Naive thymus-derived CD8-positive, alpha-beta T cell (primary cell): ENCODE measurements at regions not wholly inside any gene's neighbourhood (a gene's known extent, or its start where the extent isn't known, plus 50 kb on each side); places are given as distances from the start of the nearest gene placed in this dataset.

Source experiments
- ATAC-seq, 2 donors: fragments of 150-1000 bp; cut with Tn5 transposase in 1 of 2; sonication (Bioruptor Pico), chemical (Tn5 transposase) in 1 of 2; 1 replicate in 1 of 2; 2 replicates in 1 of 2; pipeline ENCODE4 v1.10.0; 2021; ENCODE audit warnings: mild to moderate bottlenecking in 2 of 2, moderate library complexity in 2 of 2
- POLR2A ChIA-PET: fragments of 350-600 bp; sonication (Branson Sonifier 250); formaldehyde crosslinking; loops from one replicate; lab custom pipeline; 2021; ENCODE audit warnings: antibody characterized with exemption; lab: Charles Lee
- DNase-seq, 10 donors: peaks; one replicate each; pipeline versions ENCODE4 v3.0.0 to v3.0.0-alpha.2; 2020 to 2022
- H3K27ac Mint-ChIP-seq, 10 donors: one replicate each; pipeline ENCODE4 v1.8.0; 2020 to 2022; ENCODE audit warnings: mild to moderate bottlenecking in 10 of 10, mixed read lengths in 10 of 10, moderate library complexity in 4 of 10, inconsistent platforms in 1 of 10
- H3K27me3 Mint-ChIP-seq, 5 donors: one replicate each; pipeline ENCODE4 v1.8.0; 2021 to 2022; ENCODE audit warnings: mixed read lengths in 5 of 5
- H3K36me3 Mint-ChIP-seq, 3 donors: one replicate each; pipeline ENCODE4 v1.8.0; 2020 to 2022; ENCODE audit warnings: mixed read lengths in 3 of 3, mild to moderate bottlenecking in 2 of 3, inconsistent platforms in 1 of 3
- H3K4me1 Mint-ChIP-seq, 4 donors: one replicate each; pipeline ENCODE4 v1.8.0; 2021 to 2022; ENCODE audit warnings: mixed read lengths in 4 of 4
- H3K4me3 Mint-ChIP-seq, 10 donors: one replicate each; pipeline ENCODE4 v1.8.0; 2020 to 2022; ENCODE audit warnings: mild to moderate bottlenecking in 10 of 10, mixed read lengths in 10 of 10, moderate library complexity in 6 of 10, inconsistent platforms in 1 of 10
- H3K9me3 Mint-ChIP-seq, 9 donors: one replicate each; pipeline ENCODE4 v1.8.0; 2020 to 2022; ENCODE audit warnings: mixed read lengths in 9 of 9, mild to moderate bottlenecking in 3 of 9, inconsistent platforms in 1 of 9, moderate library complexity in 1 of 9

DNA sequence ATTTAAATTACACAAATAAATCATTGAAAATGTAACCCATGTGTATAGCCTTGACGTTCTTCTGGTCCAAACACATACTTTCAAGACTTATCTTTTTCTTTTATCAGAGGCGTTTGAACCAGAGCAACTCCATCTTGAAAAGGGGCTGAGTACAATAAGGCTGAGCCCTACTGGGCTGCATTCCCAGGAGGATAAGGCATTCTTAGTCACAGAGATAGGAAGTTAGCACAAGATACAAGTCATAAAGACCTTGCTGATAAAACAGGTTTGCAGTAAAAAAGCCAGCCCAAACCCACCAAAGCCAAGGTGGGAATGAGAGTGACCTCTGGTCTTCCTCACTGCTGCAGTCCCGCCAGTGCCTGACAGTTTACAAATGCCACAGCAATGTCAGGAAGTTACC, 101.0 kb upstream of the IGSF10 start:
- no peak overlapping the region for H3K27ac Mint-ChIP-seq
- H3K27me3 Mint-ChIP-seq: peaks cover 0 to 8% (median 0%) of the 10 kb centered on the region in 5 donors

DNA sequence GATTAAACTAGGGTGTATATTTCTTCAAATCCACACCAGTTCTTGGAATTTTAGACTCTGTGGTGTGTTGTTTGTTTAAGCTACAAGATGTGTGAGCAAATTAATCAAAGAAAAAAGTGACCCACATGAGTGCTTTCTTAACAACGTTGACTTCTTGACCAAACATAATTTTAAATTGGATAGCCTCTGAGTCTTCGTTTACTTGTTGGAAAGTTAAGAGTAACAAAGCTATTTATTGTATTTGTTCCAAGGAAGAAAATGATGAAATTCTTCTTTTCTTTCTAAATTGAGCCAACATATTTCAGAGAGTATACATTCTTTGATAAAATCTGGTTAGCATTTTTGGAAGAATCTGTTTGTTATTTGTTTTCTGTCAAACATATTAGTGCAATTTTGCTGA, 99.9 kb upstream of the IGSF10 start:
- peaks cover 0 to 8% (median 0%) of the 10 kb centered on the region in 5 donors for H3K27me3 Mint-ChIP-seq
- peaks cover 0 to 2% (median 0%) of the 10 kb centered on the region in 4 donors for H3K4me1 Mint-ChIP-seq
- DNase-seq (no peak), ATAC-seq (no peak)
- H3K9me3 Mint-ChIP-seq: peaks cover 0 to 2% (median 0%) of the 10 kb centered on the region in 9 donors
- H3K27ac Mint-ChIP-seq: no peak overlapping the region
- H3K4me3 Mint-ChIP-seq: no peak overlapping the region
- no peaks in the 10 kb centered on the region for H3K36me3 Mint-ChIP-seq
- POLR2A ChIA-PET: no interaction called here

More for the DNA sequence above, 101.0 kb upstream of the IGSF10 start:
- DNase-seq: no peak
- H3K36me3 Mint-ChIP-seq: no peaks in the 10 kb centered on the region
- no peak overlapping the region for H3K4me3 Mint-ChIP-seq
- peaks cover 0 to 2% (median 0%) of the 10 kb centered on the region in 9 donors for H3K9me3 Mint-ChIP-seq
- POLR2A ChIA-PET: no interaction called here
- no peak for ATAC-seq
- no peaks in the 10 kb centered on the region for H3K4me1 Mint-ChIP-seq

DNA sequence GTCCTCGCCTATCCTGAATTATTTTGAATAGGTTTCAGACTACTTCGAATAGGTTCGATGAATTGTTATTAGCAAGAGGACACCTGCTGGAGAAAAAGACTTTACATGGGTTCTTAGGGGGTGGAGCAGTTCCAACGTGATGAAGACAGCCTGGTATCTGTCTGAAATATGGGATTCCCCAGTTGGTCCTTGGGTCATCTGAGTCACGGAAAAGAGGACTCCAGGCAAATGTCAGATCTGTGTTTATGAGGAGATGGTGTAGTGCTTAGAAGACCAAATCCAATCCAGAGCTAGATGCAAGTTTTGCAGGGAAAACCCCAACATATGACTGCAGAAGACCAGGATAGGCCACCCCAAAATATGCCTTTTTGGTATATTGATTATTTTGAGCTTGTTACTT, 98.9 kb upstream of the IGSF10 start:
- Mint-ChIP-seq H3K4me1 (peaks cover 0 to 2% (median 0%) of the 10 kb centered on the region in 4 donors), H3K36me3 (no peaks in the 10 kb centered on the region), H3K4me3 (no peak overlapping the region), H3K9me3 (peaks cover 0 to 2% (median 0%) of the 10 kb centered on the region in 9 donors), H3K27me3 (peaks cover 0 to 8% (median 0%) of the 10 kb centered on the region in 5 donors), H3K27ac (no peak overlapping the region)
- ATAC-seq (no peak), DNase-seq (no peak)
- POLR2A ChIA-PET: no interaction called here

DNA sequence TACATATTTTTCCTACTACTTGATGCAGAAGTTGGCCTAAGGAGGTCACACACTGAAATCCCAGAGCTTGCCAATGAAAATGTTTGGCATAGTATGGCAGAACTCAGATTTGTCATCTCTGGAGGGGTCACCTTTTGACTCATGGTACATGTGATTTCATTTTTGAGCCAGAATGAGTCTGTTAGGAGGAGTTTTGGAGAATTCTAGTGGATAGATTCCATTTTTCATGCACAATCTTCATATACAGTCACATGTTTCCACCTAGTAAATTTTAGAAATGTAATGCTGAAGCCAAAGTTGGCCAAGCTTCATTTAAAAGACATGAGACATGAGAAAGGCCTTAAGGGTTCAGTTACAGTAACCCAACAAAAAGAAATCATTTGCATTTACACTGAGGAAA, 97.8 kb upstream of the IGSF10 start:
- Mint-ChIP-seq H3K27me3 (peaks cover 0 to 8% (median 0%) of the 10 kb centered on the region in 5 donors), H3K4me1 (peaks cover 0 to 2% (median 0%) of the 10 kb centered on the region in 4 donors), H3K9me3 (peaks cover 0 to 2% (median 0%) of the 10 kb centered on the region in 9 donors), H3K36me3 (no peaks in the 10 kb centered on the region), H3K4me3 (no peak overlapping the region), H3K27ac (no peak overlapping the region)
- no peak for DNase-seq
- ATAC-seq: no peak
- POLR2A ChIA-PET: no interaction called here

DNA sequence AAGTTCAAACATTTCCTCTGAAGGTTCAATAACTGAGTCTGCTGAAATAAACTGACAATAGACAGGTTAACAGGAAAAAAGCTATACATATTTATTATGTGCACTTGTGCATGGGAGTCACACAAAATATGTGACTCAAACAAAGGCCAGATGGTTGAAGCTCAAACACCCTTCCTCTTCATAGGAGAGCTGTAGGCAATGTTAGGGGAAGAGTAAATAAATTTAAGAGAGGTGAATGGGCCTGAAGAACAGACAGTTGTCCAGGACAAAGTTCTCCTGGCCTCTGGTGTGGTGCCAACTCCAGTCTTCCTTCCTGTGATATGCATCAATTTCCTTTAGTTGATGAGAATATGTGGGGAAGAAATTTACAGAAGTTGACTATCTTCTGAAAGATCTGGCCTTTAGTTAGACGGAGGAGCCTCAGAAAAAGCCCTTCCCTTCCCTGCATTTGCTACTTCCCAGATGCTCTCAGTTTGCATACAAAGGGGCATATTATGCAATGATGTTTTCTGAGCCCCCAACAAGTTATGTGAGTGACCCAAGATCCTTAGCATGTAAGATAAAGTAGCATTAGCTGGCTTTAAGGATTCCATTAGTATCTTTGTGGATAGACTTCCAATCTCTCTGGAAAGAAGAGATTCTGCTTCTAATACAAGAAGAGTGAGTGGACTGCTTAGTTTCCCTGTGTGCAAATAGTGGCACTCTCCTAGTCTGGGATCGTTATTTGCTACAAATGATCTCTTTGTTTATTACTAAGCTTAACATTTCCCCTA, 96.4 kb upstream of the IGSF10 start:
- H3K9me3 Mint-ChIP-seq: peaks cover 0 to 2% (median 0%) of the 10 kb centered on the region in 9 donors
- POLR2A ChIA-PET: no interaction called here
- H3K36me3 Mint-ChIP-seq: no peaks in the 10 kb centered on the region
- no peak overlapping the region for H3K27ac Mint-ChIP-seq
- no peak overlapping the region for H3K4me3 Mint-ChIP-seq
- no peak for ATAC-seq
- DNase-seq: no peak
- H3K27me3 Mint-ChIP-seq: peaks cover 0 to 4% (median 0%) of the 10 kb centered on the region in 5 donors
- peaks cover 0 to 2% (median 0%) of the 10 kb centered on the region in 4 donors for H3K4me1 Mint-ChIP-seq

DNA sequence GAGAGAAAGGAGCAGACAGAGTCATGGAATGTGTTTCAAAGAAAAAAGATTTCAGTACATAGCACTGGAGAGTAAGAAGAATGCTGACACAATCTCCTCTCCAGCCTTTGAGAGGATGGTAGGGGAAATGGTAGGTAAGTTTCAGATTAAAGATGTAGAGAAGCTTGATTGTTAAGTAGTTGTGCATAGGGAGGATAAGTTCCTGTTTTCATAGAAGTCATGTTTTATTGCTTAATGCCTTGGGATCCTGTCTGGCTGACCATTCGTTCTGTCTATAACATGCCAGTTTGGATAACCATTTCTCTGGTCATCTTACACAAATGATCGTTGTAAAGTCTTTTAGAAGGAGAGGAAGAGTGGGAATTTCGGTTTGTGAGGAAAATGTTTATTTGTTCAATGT, 95.7 kb upstream of the IGSF10 start:
- H3K4me1 Mint-ChIP-seq: peaks cover 0 to 2% (median 0%) of the 10 kb centered on the region in 4 donors
- H3K36me3 Mint-ChIP-seq: no peaks in the 10 kb centered on the region
- ATAC-seq: no peak
- no peak for DNase-seq
- peaks cover 0 to 2% (median 0%) of the 10 kb centered on the region in 9 donors for H3K9me3 Mint-ChIP-seq
- POLR2A ChIA-PET: no interaction called here
- H3K27me3 Mint-ChIP-seq: peaks cover 0 to 4% (median 0%) of the 10 kb centered on the region in 5 donors
- no peak overlapping the region for H3K4me3 Mint-ChIP-seq
- H3K27ac Mint-ChIP-seq: no peak overlapping the region

DNA sequence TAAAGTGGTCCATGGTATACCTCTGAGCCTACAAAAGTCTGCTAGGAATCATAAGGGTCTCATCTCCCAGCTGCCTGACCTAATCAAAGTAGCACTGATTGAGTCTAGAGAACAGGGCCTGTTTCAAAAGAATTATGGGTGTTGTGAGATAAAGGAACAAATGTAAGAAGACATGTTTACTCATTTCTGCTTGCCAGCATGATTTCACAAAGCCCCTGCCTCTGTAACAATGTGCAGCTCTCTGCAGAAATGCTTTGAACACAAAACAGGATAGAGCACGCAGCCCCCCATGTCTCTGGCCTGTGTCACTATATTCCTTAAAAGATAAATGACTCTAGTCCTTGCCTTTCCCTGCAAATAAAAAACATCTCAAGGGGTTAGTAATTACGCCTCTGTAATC, 94.7 kb upstream of the IGSF10 start:
- Mint-ChIP-seq H3K4me1 (peaks cover 0 to 2% (median 0%) of the 10 kb centered on the region in 4 donors), H3K27me3 (peaks cover 0 to 8% (median 0%) of the 10 kb centered on the region in 5 donors), H3K27ac (no peak overlapping the region), H3K9me3 (no peaks in the 10 kb centered on the region), H3K4me3 (no peak overlapping the region), H3K36me3 (no peaks in the 10 kb centered on the region)
- POLR2A ChIA-PET: no interaction called here
- ATAC-seq (no peak), DNase-seq (no peak)

DNA sequence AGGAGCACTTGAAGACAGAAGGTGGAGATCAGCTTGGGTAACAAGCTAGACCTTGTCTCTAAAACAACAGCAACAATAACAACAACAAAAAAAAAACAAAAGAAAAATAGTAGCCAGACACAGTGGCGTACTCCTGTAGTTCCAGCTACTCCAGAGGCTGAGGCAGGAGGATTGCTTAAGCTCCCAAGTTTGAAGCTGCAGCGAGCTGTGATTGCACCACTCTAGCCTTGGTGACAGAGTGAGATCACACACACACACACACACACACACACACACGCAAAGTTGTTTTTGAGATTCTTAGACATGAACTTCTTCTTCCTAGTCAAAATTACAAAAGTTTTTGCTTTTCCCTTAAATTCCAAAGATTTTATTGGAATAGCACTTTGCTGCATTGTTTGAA, 93.0 kb upstream of the IGSF10 start:
- no peak for DNase-seq
- POLR2A ChIA-PET: no interaction called here
- H3K4me3 Mint-ChIP-seq: no peak overlapping the region

DNA sequence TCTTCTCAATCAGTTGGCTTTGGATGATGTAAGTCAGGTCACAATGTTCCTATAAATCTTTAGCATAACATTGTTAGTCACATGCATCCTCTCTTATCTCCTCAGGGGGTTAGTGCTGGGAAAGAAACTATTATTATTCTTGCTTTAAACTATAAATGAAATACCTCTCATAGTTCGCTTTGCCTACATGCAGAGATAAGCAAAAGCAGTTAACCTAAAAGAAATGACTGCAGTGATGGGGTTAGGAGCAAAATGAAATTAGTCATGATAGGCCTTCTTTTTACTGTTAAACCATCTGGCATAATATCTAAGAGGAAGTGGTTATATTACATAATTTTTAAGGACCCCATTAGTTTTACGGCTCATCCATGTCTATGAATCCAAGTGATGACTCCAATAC, 91.7 kb upstream of the IGSF10 start:
- peaks cover 0 to 5% (median 0%) of the 10 kb centered on the region in 5 donors for H3K27me3 Mint-ChIP-seq
- H3K27ac Mint-ChIP-seq: no peak overlapping the region
- H3K36me3 Mint-ChIP-seq: no peaks in the 10 kb centered on the region
- POLR2A ChIA-PET: no interaction called here
- no peaks in the 10 kb centered on the region for H3K9me3 Mint-ChIP-seq
- no peak for ATAC-seq
- no peak for DNase-seq
- no peak overlapping the region for H3K4me3 Mint-ChIP-seq
- peaks cover 0 to 2% (median 0%) of the 10 kb centered on the region in 4 donors for H3K4me1 Mint-ChIP-seq

More for the DNA sequence above, 93.0 kb upstream of the IGSF10 start:
- Mint-ChIP-seq H3K9me3 (no peaks in the 10 kb centered on the region), H3K27ac (peak overlapping the region in 1 of 10 donors; percentile 31), H3K27me3 (peaks cover 0 to 5% (median 0%) of the 10 kb centered on the region in 5 donors), H3K4me1 (peaks cover 0 to 2% (median 0%) of the 10 kb centered on the region in 4 donors), H3K36me3 (no peaks in the 10 kb centered on the region)
- ATAC-seq: no peak

DNA sequence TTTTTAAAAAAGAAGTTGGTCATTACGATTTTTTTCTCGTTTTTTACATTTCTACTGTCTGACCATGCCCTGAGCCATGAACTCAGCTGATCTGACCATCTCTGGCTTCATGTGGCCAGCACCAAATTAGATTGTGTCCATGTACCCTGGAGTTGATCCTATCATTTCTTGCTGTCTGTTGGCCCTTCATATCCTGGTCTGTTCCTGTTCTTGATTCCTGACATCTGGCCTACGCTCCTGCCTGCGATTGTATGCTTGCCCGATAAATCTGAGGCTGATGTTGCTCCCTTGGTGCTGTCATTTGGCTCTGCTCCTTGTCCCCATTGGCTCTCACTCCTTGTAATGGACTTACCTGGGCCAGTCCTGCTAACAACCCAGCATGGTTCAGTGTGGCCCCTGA, 89.8 kb upstream of the IGSF10 start:
- no peak for ATAC-seq
- no peaks in the 10 kb centered on the region for H3K36me3 Mint-ChIP-seq
- H3K27me3 Mint-ChIP-seq: peaks cover 0 to 4% (median 0%) of the 10 kb centered on the region in 5 donors
- no peak overlapping the region for H3K27ac Mint-ChIP-seq
- H3K9me3 Mint-ChIP-seq: no peaks in the 10 kb centered on the region
- POLR2A ChIA-PET: no interaction called here
- H3K4me3 Mint-ChIP-seq: no peak overlapping the region
- no peaks in the 10 kb centered on the region for H3K4me1 Mint-ChIP-seq
- DNase-seq: no peak

DNA sequence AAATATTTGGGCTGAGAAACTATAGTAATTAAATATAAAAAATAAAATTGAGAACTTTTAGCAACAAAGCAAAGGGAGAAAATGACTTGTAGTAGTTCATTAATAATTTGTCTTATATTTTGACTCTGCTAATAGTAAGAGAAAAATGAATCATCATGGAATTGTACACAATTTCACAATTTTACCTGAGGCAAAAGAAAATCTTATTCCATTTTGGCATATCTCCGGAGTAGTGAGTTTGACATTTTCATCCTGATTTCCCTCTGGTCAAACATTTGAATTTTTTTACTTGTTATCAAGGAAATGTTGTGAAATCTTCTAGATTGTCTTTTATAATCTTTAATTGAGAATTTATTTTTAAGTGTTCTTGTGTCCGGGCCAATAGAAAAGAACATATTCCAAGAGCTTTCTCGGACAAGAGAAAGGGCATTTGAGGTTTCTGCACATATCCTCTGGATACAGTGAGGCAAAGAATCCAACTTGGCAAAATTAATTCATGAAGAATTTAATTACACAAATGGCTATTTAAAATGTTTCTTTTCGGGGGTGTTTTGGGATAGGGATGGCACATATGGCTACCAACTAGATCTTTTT, 89.3 kb upstream of the IGSF10 start:
- Mint-ChIP-seq H3K4me1 (no peaks in the 10 kb centered on the region), H3K27me3 (peaks cover 0 to 4% (median 0%) of the 10 kb centered on the region in 5 donors), H3K36me3 (no peaks in the 10 kb centered on the region), H3K27ac (no peak overlapping the region), H3K9me3 (no peaks in the 10 kb centered on the region), H3K4me3 (no peak overlapping the region)
- no peak for ATAC-seq
- POLR2A ChIA-PET: no interaction called here
- DNase-seq: no peak

DNA sequence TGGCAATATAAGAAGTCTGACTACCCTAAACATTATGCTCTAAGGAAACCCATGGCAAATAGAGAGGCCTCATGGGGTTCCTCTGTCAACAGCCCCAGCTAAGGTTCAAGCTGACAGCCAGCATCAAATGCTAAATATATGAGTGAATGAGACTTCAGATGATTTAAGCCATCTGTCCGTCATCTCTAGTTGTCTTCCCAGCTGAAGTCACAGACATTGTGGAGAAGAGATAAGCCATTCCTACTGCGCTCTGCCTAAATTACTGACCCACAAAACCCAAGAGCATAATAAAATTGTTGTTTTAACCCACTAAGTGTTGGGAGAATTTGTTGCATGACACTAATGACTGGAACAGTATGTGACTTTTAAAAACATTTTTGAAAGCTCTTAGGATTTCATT, 87.3 kb upstream of the IGSF10 start:
- ATAC-seq (no peak), DNase-seq (no peak)
- Mint-ChIP-seq H3K4me3 (no peak overlapping the region), H3K27me3 (peaks cover 0 to 4% (median 0%) of the 10 kb centered on the region in 5 donors), H3K4me1 (no peaks in the 10 kb centered on the region), H3K9me3 (no peaks in the 10 kb centered on the region), H3K27ac (no peak overlapping the region), H3K36me3 (no peaks in the 10 kb centered on the region)
- POLR2A ChIA-PET: no interaction called here

DNA sequence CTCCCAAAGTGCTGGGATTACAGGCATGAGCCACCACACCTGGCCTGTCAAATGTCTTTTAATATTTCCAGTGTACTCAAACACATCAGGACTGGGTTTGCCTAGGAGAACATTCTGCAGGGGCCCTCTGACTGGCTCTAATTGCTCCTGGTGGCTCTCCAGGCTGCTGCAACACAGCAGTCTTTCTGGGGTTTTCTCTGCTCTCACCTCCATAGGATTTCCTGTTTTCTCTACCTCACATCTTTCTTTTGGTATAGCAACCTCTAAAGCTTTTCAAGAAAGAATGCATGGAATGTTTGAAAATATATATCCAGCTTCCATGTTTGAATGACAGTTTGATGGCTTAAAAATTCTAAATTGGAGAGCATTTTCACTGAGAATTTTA, 83.3 kb upstream of the IGSF10 start:
- DNase-seq: no peak
- Mint-ChIP-seq H3K27ac (no peak overlapping the region), H3K4me1 (no peaks in the 10 kb centered on the region), H3K9me3 (no peaks in the 10 kb centered on the region), H3K27me3 (no peaks in the 10 kb centered on the region), H3K4me3 (no peak overlapping the region), H3K36me3 (no peaks in the 10 kb centered on the region)
- POLR2A ChIA-PET: no interaction called here
- no peak for ATAC-seq
